HG03139 (cell line): ENCODE measurements at regions not wholly inside any gene's neighbourhood (a gene's known extent, or its start where the extent isn't known, plus 50 kb on each side); places are given as distances from the start of the nearest gene placed in this dataset.
A peak's percentile ranks its signal among the peaks of the same experiment; 100 is the strongest.
"Not testable (repeated sequence)": the region's sequence is repeated elsewhere in the genome, so short reads cannot be mapped to it uniquely, and the experiment has no call there.

Experiments
- ATAC-seq: cut with Tn5 transposase; IDR thresholded peaks from one replicate; pipeline ENCODE4 v1.9.1; 2021; ENCODE audit not compliant: unreplicated experiment

DNA sequence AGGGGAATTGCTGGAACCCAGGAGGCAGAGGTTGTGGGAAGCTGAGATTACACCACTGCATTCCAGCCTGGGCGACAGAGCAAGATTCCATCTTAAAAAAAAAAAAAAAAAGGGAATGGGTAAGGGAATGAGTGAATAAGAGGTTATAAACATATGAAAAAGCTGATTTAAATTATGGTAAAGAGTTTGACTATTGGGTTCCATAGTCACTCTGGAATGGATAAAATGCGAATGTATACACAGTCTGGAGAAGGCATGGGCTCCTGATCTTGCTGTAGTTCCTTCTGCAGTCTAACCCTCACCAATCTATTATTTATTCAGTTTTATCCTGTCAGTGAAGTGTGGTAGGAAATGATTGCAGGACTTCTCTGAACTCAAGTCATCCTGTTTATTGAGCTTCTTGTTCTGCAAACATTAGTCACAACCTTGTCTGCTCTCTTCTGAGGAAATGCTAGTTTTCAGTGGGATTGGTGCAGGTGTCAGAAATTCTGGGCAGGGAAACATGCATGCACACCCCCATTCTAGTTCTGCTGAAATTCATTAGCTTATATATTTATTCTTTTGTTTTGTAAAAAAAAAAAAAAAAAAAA, 190.9 kb upstream of the CFAP20DC start:
- ATAC-seq, result no peak

- ATAC-seq, result no peak
These were observed 187.3 kb upstream of the CFAP20DC start for GRCh38 chr3:59237121-59237520.

DNA sequence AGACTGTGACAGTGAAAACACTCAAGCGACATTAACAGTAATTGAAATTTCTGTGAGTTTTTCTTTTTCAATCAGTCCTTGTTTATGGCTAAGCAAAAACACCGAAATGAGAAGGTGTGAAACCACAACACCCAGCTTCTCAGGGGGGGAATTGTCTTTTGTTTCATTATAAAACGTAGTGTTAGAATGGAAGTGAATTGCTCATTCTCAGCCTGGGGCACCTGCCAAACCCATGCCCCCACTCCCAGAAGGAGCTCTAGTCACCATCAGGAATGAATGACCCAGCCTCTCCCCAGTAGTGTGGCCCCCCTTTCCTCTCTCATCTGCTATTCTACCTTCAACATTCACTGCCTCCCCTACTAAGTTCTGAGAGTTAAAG, 185.8 kb upstream of the CFAP20DC start:
- ATAC-seq, result peak; percentile 63

- ATAC-seq, result peak; percentile 15
These were observed 185.2 kb upstream of the CFAP20DC start for GRCh38 chr3:59234884-59235633.

DNA sequence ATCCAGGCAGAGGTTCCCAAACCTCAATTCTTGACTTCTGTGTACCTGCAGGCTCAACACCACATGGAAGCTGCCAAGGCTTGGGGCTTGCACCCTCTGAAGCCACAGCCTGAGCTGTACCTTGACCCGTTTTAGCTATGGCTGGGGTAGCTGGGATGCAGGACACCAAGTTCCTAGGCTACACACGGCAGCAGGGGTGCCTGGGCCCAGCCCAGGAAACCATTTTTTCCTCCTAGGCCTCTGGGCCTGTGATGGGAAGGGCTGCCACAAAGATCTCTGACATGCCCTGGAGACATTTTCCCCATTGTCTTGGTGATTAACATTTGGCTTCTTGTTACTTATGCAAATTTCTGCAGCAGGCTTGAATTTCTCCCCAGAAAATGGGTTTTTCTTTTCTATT, 180.6 kb upstream of the CFAP20DC start:
- not testable (repeated sequence) for ATAC-seq

GRCh38 chr3:59213860-59214259, 164.0 kb upstream of the CFAP20DC start:
- no peak for ATAC-seq

- ATAC-seq, result peak; percentile 70
These were observed 162.4 kb upstream of the CFAP20DC start for GRCh38 chr3:59212128-59212779.

DNA sequence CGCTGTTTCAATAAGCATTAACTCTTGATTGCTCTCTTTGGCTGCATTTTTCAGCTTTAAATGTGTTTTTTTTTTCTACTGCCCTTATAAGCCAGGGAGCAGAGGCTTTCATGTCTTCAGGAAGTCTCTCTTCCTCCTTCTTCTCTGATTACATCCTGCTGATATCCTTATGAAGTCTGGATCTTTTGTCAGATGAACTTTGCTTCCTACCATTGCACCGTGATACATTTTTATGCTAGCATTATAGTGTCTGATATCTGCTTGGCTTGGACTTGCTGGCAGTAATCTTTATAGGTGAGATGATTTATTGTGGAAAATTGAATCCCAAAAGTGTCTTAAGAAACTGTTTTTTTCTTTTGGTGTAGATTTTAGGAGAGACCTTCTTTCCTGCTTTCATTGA, 160.4 kb upstream of the CFAP20DC start:
- ATAC-seq, result no peak

DNA sequence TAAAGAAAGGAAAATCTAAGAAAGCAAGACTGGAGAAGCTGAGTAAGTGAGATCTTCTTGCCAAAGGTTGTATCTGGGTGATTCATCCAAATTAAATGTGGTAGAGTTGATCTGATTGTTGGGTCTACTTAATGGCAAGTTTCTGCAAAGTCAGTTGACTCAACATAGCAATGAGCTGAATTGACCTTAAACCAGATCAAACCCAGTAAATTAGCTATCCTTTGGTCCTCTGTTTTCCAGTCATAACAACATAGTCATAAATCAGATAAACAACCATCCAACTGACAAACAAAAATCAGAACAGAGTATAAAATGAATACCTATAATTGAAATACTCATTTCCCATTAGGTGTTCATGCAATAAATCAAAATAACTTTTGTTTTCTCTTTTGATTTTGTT, 142.6 kb upstream of the CFAP20DC start:
- ATAC-seq, result no peak

DNA sequence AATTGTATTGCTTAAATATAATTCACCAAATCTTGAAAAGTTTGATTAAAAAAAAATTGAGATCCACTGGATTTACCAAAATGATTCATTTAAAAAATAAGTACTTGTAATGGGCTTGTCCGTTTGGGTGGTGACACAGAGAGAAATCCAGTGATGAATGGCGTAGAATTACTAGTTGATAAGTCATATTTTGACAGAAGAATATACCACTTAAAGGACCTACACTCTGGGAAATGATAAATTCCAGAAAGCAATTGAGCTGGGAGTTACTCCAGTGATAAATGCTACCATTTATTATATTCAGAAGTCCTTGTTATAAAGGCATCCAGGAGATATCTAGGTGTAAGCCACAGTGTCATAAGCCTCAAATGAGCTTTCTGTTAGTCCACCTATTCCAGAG, 141.8 kb upstream of the CFAP20DC start:
- no peak for ATAC-seq

DNA sequence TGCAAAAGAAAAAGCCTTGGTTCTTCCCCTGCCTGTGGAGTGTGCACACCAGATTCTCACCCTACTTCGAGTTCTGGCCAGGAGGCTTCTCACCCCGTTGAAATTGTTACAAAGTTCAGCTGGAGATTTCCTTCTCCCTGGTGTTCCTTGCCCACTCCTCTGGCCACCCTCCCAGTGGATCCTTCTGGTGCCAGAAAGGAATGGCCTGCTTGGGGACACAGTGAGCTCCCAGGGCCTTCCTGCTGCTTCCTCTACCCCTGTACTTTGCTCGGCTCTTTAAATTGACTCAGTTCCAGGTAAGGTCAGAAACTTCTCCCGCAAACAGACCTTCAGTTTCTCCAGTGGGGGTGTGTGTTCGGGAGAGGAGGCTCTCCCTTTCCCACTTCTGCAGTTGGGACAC, 140.1 kb upstream of the CFAP20DC start:
- no peak for ATAC-seq

- ATAC-seq, result no peak
These were observed 139.7 kb upstream of the CFAP20DC start for GRCh38 chr3:59189526-59189925.

DNA sequence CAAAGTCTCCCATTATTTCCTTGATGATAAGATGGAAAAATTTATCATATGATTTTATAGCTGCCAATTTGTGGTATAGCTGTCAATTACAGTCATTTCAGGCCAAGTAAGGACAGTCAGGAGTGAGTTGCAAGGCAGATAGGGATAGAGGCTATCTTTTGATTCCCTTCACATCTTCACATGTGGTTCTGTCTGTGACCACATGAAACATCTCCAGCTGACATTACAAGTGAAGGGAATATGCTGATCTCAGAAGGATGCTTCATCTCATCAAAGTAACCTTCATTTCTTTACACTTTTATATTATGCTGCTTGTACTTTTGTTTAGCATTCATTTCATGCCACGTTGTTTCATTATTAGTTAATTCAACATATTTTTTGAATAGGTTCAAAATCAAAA, 136.9 kb upstream of the CFAP20DC start:
- ATAC-seq, result no peak

DNA sequence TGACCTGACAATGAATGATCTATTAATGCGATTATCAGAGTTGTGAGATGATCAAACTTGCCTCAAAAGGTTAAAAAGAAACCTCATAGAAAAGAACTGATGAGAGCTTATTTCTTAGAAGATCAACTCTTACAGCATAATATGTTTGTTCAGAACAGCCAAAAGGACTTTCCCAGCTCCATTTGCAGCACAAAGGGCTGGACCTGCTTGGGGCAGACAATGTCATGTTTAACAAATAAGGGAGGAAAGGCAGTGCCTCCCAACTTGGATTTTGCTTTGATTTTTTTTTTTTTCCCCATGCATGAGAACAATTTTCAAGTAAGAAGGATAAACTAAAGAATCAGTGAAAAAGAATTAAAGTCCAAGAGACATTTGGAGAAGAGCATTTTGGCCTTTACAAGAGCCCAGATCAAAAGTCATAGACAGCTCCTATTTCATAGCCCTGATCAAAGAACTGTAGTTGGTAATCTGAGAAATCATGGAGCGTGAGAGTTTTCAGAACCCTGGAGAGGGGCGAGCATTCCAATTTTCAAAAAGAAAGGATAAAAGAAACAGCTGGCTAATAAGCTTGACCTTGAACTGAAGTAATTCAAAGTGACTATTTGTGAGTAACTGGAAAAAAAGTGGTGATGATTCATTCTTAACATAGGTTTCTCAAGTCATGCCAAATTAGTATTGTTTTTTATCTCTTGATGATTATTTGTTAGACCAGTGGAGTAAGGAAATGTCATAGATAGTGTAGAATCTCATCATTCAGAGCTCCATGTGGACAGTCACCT, 136.0 kb upstream of the CFAP20DC start:
- no peak for ATAC-seq

DNA sequence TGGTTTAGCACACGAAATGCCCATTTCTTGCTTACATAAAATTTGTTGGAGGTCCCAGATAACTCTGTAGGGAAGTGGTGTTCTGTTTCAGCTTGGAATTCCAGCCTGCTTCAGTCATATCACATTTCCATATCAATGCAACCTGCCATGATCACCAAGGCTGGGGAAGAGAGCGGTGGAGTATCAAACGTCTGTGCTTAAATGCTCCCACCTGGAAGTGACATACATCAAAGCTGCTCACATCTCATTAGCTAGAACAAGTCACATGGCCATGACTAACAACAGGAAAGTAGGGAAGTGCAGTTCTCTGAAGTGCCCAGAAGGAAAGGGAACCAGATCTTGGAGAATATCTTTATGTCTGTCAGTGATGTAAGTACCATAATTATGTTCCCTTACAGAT, 130.2 kb upstream of the CFAP20DC start:
- ATAC-seq, result no peak

DNA sequence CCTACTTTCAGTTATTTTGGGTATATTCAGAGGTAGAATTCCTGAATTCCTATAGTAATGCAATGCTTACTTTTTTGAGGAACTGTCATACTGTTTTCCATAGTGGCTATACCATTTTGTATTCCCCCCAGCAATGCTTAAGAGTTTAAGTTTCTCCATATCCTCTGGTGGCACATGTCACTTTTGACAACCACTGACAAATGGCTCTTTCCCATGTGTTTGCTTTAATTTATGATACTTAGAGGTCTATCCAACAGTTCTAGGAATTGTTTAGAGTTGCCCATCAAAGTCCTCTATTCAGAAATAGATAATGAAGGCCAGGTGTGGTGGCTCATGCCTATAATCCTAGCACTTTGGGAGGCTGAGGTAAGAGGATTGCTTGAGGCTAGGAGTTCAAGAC, 128.9 kb upstream of the CFAP20DC start:
- no peak for ATAC-seq

GRCh38 chr3:59171491-59171890, 121.7 kb upstream of the CFAP20DC start:
- ATAC-seq, result no peak

- ATAC-seq, result not testable (repeated sequence)
These were observed 120.3 kb upstream of the CFAP20DC start for GRCh38 chr3:59170166-59170565.

GRCh38 chr3:59167756-59168155, 117.9 kb upstream of the CFAP20DC start:
- no peak for ATAC-seq

GRCh38 chr3:59163953-59164352, 114.1 kb upstream of the CFAP20DC start:
- no peak for ATAC-seq

DNA sequence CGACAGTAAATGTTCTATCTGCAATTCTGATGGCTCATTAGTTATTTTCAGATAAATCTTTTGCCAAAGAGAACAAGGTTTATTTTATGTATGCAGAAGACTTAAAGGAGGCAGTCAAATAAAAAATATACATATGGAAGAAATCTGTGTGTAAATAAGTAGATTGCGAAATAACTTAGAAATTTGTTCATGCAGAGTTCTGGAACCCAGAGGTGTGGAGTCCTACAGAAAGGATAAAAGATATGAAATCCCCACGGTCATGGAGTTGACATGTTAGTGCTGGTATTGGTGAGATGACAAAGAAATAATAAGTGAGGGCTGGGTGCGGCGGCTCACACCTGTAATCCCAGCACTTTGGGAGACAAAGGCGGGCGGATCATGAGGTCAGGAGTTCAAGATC, 111.2 kb upstream of the CFAP20DC start:
- no peak for ATAC-seq
